C4-2B (cell line): ENCODE measurements at regions not wholly inside any gene's neighbourhood (a gene's known extent, or its start where the extent isn't known, plus 50 kb on each side); places are given as distances from the start of the nearest gene placed in this dataset.

Experiments
- H3K27ac ChIP-seq: fragments of 450-650 bp; 2 replicates; pipeline ENCODE4 v1.5.1; 2017
- CTCF ChIP-seq: fragments of 450-650 bp; conservative IDR thresholded peaks from 2 replicates; pipeline ENCODE4 v1.5.1; 2017; ENCODE audit warnings: mild to moderate bottlenecking
- ZFX ChIP-seq: fragments of 450-650 bp; IDR thresholded peaks from 2 replicates; pipeline ENCODE4 v1.6.1; 2017

- H3K27ac ChIP-seq: no peak overlapping the region
- TF ChIP-seq CTCF (no peak), ZFX (no peak)
These were observed 501.6 kb downstream of the MIAT start for GRCh38 chr22:27159016-27159415.

- H3K27ac ChIP-seq: no peak overlapping the region
- TF ChIP-seq ZFX (no peak), CTCF (no peak)
These were observed 502.4 kb downstream of the MIAT start for GRCh38 chr22:27159716-27160295.

- TF ChIP-seq ZFX (no peak), CTCF (no peak)
These were observed 506.1 kb downstream of the MIAT start for GRCh38 chr22:27163162-27164137.

GRCh38 chr22:27164781-27165503, 507.6 kb downstream of the MIAT start:
- H3K27ac ChIP-seq: no peak overlapping the region
- no peak for TF ChIP-seq ZFX
- no peak for TF ChIP-seq CTCF

More at GRCh38 chr22:27163162-27164137, 506.1 kb downstream of the MIAT start:
- no peak overlapping the region for H3K27ac ChIP-seq

GRCh38 chr22:27168681-27169080, 511.3 kb downstream of the MIAT start:
- TF ChIP-seq CTCF: no peak
- TF ChIP-seq ZFX: no peak
- H3K27ac ChIP-seq: no peak overlapping the region

GRCh38 chr22:27170491-27170890, 513.1 kb downstream of the MIAT start:
- no peak overlapping the region for H3K27ac ChIP-seq
- TF ChIP-seq CTCF (no peak), ZFX (no peak)

GRCh38 chr22:27171212-27171611, 513.8 kb downstream of the MIAT start:
- TF ChIP-seq ZFX: no peak
- TF ChIP-seq CTCF: no peak
- no peak overlapping the region for H3K27ac ChIP-seq
